GM19467 (cell line): ENCODE measurements at regions not wholly inside any gene's neighbourhood (a gene's known extent, or its start where the extent isn't known, plus 50 kb on each side); places are given as distances from the start of the nearest gene placed in this dataset.

Experiments used
- ATAC-seq: cut with Tn5 transposase; IDR thresholded peaks from one replicate; pipeline ENCODE4 v1.9.1; 2021; ENCODE audit warnings: mild to moderate bottlenecking, moderate library complexity; ENCODE audit not compliant: unreplicated experiment

DNA sequence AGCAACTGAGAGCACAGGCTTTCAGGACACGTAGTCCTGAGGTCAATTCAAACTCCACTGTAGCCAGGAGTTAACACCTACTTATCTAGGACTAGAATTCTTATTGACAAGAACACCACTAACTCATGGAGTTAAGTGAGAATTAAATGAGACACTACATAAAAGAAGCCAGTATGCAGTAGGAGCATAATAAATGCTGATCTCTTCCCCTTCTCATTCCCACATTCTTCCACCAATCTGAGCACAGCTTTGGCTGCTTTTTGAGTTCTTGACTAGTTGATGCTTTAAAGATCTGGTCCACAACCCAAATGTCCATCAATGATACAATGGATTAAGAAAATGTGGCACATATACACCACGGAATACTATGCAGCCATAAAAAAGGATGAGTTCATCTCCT is 55.2 kb downstream of the TTC32 start:
- ATAC-seq = no peak

DNA sequence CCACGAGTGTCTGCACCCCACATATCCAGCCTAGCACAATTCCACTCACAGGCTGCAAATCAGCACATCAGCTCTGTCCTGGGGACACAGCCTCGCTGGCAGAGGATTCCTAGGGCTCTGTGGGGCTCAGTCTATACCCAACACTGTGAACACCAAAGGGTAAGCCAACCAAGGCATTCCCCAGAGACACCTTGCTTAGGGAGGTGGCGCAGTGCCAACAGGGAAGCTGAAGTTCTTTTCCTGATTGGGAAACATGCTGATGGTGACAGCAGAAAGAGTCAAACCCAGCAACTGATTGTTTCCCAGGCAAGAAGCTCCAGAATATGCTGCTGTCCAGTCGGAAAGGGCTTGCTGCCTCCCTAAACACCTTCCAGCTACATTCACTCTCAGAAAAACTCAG is 55.8 kb downstream of the TTC32 start:
- ATAC-seq = no peak

DNA sequence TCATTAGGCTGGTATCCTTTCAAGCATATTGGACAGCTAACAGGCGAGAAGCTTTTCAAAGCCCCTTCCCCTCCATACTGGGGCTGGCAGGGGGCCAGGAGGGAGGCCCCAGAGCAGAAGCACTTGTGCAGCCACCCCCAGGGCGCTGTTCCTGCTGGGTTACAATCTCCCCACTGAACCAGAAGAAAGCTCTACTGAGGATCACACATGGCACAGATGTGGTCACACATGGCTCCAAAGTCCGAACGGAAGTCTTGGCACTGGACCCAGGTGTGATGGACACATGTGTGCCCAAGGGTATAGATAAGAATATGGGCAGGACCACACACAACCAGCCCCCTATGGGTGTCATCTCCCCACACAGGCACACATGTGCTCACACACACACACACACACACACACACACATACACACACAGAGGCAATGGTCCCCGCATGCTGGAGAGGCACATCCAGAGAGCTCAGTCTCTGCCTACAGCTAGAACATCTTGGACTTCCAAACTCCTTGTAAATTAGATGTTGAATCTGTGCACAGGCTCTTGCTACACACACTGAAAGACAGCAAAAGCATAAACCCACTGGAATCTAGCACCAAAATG is 56.4 kb downstream of the TTC32 start:
- ATAC-seq = no peak

DNA sequence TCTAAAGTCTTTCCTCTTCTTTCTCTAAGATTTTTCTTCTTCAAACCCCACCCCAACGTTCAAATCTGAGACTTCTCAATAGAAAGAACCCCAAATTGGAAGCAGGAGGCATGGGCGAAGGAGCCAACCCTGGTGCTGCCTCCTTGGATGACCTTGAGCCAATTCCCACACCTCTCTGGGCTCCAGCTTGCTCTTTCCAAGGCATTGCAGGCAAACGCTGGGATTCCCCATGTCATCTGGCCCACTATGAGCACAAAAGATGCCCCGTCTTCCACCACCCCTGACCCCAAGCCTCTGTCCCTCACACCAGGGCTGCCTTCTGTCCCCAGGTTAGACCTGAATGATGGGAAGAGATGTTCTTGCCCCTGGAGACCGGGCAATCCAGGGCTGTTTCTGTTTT is 57.0 kb downstream of the TTC32 start:
- no peak for ATAC-seq

DNA sequence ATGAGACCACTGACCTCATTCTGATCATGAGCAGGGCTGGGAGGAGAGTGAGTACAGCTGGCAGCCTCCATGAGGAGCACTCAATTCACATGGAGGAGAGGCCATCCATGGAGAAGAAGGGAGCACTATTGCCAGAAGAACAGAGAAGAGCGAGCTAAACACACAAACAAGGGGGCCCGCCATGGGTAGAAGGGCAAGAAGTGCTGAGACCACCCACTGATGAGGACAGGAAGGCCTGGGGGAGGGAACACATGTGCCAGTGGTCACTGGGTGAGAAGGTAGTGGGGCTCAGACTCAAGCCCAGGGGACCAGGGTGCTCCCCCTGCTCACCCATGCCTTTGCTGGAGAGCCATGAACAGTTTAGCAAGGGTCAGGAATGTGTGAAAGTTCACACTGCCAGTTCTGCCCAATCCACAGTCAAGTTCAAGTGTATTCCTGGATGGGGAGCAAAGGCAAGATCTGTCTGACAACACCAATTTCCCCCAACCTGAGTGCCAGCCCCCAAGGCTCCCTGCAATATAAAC is 57.7 kb downstream of the TTC32 start:
- ATAC-seq = no peak

DNA sequence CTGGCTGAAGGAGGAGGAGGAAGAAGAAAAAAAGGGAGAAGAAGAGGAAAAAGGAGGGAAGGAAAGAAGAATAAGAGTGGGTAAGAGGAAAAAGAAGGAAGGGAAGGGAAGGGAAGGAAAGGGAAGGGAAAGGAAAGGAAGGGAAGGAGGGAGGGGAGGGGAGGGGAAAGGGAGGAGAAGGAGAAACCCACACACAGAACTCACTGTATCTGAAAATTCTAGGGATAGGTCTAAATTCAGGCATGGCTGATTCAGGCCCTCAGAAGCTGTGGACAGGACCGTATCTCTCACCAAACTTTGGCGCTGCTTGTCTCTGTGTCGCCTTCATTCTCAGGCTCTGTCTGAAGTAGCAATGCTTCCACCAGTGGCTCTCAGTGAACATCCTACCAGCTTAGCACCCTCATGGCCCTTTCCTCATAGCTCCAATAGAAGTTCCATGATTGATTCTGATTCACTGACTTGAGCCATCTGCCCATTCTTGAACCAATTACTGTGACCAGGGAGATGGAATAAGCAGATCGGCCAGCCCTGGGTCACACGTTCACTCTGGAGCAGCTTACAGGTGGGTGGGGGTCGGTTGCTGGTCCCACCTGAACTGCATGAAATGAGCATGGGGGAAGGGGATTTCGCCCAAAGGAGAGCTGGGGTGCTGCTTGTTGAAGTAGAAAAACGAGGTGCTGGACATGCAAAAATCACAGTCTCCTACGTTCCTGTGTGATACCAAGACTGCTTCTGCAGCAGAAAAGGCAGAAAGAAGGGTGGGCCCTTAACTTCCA is 59.7 kb downstream of the TTC32 start:
- ATAC-seq = no peak

DNA sequence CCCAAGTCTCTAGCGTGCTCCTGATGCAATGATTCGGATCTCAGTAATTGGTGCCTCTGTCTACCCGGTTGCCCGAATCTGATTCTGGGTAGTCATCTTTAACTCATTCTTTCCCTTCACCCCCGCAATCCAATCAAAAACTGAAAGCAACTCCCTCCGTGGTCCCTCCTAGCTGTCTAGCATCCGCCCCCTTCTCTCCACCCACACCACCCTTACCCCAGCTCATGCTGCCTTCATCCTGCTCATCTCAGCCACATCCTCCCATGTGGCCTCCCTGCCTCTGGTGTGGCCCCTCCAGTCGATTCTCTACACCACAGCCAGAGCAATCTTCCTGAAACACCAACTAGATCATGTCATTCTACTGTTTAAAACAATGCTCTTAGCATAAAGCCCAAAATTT is 62.3 kb downstream of the TTC32 start:
- ATAC-seq = no peak

DNA sequence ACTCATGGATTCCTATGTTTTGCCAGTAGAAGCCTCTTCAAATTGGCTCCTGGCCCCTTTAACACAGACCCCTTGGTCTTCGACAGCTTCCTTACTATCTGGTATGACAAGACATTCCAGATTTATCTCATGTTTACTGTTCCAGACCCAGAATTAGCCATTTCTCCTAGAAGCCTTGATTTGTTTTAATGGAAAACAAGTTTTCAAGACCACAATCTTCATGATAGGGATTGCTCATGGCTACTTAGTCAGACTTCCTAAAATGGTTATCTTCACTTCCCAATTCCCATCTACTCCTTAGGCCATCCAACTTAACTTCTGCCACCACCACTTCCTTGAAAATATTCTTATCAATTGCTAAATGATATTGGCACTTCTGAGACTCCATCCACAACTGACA is 63.2 kb downstream of the TTC32 start:
- ATAC-seq = no peak

DNA sequence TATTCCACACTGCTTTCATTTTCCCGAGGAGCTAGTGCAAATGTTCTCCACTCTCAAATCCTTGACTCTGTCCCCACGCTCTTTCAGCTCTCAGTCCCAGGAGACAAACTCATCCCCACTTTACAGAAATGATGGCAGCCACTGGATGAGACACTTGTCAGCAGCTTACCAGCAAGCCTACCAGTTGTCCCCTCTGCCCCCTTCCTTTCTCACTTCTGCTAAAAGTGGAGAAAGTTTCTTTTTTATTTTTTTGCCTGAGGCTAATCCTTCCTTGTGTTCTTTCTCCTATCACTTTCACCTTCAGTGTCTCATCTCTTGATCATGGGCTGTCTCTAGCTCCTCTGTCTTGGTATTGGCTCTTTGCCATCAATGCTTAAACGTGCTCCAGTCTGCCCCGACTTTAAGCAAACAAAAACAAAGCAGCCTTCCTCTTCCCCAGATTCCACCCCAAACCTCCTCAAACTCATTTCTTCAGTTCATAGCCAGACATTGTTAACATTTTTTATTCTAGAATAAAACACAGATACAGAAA is 64.5 kb downstream of the TTC32 start:
- ATAC-seq = no peak

DNA sequence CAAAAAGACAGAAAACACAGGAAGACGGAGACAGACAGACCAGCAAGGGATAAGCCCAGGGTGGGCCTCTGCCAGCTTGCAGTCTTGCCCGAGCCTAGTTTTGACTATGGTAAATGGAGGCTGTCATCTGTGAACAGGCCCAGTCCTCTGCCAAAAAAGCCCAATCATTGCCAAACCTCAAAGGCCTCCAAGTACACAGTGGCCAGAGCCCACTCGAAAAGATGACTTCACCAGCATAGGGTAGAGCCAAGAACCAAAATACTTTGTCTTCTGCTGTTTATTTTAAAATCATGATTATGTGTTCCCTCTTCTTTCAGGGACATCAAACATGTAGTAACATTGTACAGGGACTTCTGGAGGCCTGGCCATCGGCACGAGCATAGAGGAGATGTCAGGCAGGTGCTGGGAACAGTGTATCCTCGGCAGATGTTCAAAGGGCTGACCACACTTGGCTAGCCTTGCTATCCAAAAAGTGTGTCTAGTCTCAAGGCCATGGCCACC is 66.0 kb downstream of the TTC32 start:
- ATAC-seq = no peak

DNA sequence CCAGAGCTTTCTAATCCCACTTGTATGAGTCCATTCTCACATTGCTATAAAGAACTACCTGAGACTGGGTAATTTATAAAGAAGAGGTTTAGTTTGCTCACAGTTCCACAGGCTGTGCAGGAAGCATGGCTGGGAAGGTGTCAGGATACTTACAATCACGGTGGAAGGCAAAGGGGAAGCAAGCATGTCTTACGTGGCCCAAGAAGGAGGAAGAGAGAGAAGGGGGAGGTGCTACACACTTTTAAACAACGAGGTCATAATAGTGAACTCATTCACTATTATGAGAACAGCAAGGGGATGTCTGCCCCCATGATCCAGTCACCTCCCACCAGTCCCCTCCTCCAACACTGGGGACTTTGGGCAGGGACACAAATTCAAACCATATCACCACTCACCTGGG is 67.8 kb downstream of the TTC32 start:
- no peak for ATAC-seq

DNA sequence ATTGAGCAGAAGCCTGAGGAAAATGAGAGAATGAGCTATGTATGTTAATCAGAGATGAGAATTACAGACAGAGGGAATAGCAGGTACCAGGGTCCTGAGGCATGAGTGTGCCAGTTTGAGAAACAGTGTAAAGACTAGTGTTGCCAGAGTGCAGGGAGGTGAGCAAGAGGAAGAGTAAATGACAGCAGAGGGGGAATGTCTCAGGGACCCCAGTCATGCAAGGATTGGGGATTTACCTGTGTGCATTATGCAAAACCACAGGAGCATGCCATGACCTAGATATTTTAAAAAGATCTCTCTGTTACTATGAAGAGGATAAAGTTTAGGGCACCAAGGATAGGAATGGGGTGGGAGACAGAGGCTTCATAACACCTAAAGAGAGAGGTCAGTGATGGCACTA is 72.1 kb downstream of the TTC32 start:
- ATAC-seq = no peak

DNA sequence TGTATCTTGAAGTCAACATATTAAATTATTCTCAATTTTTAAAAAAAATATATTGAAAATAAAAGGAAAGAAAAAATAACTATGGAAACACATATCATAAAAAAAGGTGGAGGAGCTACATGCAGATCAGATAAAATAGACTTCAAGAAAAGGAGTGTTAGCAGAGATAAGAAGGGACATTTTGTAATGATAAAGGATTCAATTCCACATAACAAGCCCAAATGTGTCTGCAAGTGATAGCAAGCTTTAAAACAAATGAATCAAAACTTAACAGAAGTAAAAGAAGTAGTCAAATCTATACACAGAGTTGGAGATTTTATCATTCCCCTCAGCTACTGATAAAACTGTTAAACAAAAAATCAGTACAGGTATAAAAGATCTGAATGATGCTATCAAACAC is 74.9 kb downstream of the TTC32 start:
- ATAC-seq = no peak

DNA sequence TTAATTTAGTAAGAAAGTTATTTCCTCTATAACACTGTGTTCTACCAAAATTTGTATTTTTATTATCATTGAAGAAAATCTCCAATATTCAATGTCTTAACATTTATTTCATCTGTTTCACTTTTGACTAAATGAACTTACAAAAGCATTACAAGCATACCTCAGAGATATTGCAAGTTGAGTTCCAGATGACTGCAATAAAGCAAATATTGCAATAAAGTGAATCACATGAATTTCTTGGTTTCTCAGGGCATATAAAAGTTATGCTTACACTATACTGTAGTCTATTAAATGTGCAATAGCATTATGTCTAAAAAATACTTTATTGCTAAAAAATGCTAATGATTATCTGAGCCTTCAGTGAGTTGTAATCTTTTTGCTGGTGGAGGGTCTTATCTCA is 78.3 kb downstream of the TTC32 start:
- ATAC-seq = no peak

DNA sequence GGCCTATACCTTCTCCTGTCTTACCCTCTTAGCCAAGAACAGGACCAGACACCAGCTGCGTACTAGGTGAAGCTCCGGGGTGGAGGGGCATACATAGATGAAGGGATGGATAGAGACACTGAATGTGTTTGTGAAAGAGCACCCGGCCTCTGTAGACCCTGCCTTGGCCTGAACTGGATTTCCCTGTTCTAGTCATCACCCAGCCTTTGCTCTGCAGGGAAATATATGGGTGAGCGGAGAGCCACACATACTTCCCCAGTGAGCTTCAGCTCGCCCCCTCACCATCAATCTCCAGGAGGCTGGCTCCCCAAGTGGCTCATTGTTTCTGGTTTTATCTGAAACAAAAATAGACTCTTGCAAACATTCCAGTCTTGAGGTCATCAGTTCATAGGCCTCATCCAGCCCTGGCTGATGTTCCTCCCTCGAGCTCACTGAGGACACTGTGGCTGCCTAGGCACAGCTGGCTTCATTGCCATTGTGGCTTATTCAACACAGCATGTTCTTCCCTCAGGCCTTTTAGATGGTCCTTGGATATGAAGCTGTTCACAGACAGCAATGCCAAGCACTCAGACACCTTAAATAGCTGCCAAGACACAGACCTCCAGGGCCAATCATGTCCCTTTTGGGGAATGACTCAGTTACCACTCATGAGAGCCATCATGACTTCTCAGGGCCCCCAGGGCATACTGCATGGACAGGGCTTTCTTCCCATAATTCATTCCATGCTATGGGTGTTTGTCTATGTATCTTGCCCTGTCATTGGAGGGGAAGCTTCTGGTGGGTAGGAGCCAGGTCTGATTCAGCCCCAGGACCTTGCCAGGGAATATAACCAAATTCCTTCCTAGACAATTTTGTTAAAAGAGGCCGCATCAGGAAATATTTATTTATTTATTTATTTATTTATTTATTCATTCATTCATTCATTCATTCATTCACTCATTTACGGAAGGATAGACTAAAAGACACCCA is 82.4 kb downstream of the TTC32 start:
- ATAC-seq = no peak

DNA sequence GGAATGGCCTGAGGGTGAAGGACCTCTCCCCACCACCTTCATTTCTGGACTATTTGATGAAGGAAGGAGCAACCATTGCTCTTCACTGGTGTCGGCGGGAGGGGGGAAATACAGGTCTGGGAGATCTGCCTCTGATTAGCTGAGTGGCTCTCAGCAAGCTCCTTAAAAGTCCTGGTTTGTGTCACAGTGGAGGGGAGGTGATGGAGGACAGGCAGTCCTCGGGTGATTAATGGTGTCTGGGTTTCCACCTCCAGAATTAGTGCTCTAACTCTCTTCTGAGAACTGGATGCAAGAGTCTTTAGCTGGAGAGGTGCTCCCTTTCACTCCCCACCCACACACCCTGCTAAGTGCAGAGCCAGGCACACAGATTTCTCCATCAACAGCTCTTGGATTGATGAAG is 83.2 kb downstream of the TTC32 start:
- ATAC-seq = no peak

DNA sequence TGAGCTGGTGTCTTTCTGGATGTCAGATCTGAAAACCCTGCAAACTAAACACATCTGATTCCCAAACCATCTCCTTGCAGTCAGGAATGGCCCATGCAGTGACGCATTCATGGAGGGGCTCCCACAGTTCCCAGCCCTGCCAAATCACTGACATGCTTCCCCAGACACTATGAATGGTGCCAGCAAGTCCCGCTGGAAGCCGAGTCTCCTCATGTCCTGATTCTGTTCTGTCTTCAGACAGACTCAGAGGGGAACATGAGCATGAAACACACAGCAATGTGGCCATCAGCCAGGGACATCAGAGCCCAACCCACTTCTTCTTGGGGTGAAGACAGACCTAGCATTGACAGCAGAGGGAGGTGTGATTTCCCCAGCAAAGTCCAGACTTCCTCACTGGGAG is 83.7 kb downstream of the TTC32 start:
- ATAC-seq = no peak

DNA sequence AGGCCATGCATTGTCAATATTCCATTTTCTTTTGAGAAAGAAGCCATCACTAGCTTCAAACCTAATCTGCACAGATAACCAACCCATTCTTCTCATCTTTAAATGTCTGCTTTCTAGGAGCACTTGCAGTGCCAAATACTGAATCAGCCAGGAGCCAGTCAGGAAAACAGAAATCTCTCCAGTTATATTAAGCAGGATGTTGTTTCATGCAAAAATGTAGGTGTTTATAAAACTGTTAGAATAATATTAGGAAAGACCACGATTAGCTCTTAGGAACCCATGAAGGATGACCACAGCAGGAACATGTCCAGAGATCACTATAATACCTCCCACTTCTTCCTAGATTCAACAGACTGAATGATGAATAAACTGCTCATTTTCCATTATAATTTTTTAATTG is 86.0 kb downstream of the TTC32 start:
- ATAC-seq = no peak

DNA sequence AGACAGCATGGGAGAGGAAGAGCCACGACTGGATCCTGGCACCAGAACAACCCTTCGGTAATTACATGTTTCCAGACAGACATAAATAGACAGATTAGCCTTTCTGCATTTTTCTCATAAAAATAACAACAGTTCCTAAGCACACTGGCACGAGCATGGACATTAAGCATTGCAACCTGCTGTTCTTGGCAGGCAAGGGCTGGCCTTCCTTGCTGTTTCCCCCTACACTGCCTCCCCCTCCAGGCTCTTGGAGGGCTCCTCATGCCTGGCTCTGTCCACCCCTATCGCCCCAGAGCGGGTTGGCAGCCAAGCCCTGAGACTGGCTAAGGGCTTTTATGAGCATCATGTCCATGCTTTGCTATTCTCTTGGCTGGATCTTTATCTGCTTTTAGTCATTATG is 89.6 kb downstream of the TTC32 start:
- no peak for ATAC-seq

DNA sequence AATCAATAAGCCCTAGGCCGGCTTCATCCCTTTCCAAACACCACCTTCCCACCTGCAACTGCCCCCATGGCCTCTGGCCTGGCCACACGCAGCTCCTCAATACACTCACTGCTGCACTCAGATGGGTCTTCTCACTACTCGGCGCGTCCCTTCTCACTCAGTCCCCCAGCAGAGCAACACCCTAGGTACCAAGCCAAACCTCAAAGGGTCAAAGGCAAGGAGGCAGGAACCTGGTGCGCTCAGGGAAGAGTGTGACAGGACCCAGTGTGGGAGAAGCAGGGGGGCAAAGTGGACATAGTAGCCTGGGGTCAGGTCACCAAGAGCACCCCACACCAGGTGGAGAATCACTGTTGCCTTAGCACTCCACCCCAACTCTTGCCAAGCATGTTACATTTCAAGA is 90.6 kb downstream of the TTC32 start:
- no peak for ATAC-seq

DNA sequence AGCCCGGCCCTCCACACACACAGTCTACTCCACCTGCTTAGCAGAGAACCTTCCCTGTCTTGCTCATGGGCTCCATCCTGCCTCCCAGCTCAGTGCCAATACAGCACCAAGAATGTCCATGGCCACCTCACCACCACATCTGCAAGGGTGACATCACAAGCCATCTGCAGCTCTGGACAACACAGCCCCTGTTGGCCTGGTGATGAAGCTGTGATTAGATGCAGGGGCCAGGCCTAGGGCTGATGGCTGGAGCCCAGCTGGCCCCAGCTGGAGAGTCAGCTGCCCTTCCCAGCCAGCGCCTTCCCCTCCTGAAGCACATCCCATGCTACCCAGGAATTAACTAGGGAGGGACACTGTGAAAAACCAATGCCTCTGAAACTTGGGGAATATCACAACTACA is 91.1 kb downstream of the TTC32 start:
- ATAC-seq = no peak
